Stomach (tissue), 4 donors: ENCODE measurements at regions not wholly inside any gene's neighbourhood (a gene's known extent, or its start where the extent isn't known, plus 50 kb on each side); places are given as distances from the start of the nearest gene placed in this dataset.

Experiments used
- POLR2A ChIP-seq, 4 donors: fragments of 450-650 bp; IDR thresholded peaks; one replicate each; pipeline ENCODE4 v1.6.1; 2016; ENCODE audit warnings: antibody characterized with exemption in 4 of 4, control low read depth in 2 of 4, mild to moderate bottlenecking in 1 of 4, moderate library complexity in 1 of 4
- POLR2AphosphoS5 ChIP-seq, 3 donors: sonication (generic); formaldehyde crosslinking; IDR thresholded peaks; one replicate each; pipeline ENCODE4 v1.6.1; 2016; ENCODE audit warnings: antibody characterized with exemption in 3 of 3
- TF ChIP-seq, protein P1 (sequence below), 7 experiments: fragments of 450-650 bp in 4 of 7; fragments of 200-600 bp in 3 of 7; sonication (generic) in 3 of 7; IDR thresholded peaks; one replicate each; pipeline ENCODE4 v1.5.1; 2016 to 2019; ENCODE audit warnings: antibody characterized with exemption in 7 of 7, control low read depth in 2 of 7, mild to moderate bottlenecking in 1 of 7

DNA sequence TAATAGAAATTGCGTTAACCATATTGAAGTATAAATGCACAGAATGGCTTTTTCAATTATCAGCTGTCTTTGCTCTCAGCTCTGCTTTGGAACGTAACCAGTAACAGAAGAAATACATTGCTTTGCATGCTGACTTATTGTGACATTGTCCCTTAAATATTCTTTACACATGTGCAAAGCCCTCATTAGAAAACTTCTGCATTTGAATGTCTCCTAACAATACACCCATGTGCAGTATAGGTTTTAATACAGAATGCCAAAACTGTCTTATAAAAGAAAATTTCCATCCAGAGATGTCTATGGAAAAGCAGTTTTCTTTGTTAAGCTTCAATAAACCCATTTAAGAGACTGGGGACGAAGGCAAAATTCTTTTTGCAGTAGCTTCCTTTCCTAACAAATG lies 560.3 kb upstream of the CHORDC1 start:
- TF ChIP-seq, protein P1, sequence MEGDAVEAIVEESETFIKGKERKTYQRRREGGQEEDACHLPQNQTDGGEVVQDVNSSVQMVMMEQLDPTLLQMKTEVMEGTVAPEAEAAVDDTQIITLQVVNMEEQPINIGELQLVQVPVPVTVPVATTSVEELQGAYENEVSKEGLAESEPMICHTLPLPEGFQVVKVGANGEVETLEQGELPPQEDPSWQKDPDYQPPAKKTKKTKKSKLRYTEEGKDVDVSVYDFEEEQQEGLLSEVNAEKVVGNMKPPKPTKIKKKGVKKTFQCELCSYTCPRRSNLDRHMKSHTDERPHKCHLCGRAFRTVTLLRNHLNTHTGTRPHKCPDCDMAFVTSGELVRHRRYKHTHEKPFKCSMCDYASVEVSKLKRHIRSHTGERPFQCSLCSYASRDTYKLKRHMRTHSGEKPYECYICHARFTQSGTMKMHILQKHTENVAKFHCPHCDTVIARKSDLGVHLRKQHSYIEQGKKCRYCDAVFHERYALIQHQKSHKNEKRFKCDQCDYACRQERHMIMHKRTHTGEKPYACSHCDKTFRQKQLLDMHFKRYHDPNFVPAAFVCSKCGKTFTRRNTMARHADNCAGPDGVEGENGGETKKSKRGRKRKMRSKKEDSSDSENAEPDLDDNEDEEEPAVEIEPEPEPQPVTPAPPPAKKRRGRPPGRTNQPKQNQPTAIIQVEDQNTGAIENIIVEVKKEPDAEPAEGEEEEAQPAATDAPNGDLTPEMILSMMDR (IDR thresholded peaks at IDR 0.05), result no peak
- TF ChIP-seq POLR2AphosphoS5 (IDR thresholded peaks at IDR 0.05), result no peak
- no peak for TF ChIP-seq POLR2A (IDR thresholded peaks at IDR 0.05)
